Pulmonary artery endothelial cell (primary cell): ENCODE measurements at regions not wholly inside any gene's neighbourhood (a gene's known extent, or its start where the extent isn't known, plus 50 kb on each side); places are given as distances from the start of the nearest gene placed in this dataset.

Source experiments
- DNase-seq: peaks from one replicate; pipeline ENCODE4 v3.0.0-alpha.2; 2011; ENCODE audit warnings: low read depth, low spot score

- DNase-seq: no peak
These were observed 115.6 kb downstream of the IRS2 start for GRCh38 chr13:109670776-109671175.

GRCh38 chr13:109669956-109670355 lies 116.4 kb downstream of the IRS2 start:
- no peak for DNase-seq

- no peak for DNase-seq
These were observed 117.2 kb downstream of the IRS2 start for GRCh38 chr13:109669234-109669612.

GRCh38 chr13:109668433-109669233 lies 117.8 kb downstream of the IRS2 start:
- no peak for DNase-seq

- no peak for DNase-seq
These were observed 118.5 kb downstream of the IRS2 start for GRCh38 chr13:109667807-109668291.

- no peak for DNase-seq
These were observed 119.3 kb downstream of the IRS2 start for GRCh38 chr13:109667056-109667455.

GRCh38 chr13:109666656-109667055 lies 119.7 kb downstream of the IRS2 start:
- DNase-seq: no peak

GRCh38 chr13:109665781-109666249 lies 120.6 kb downstream of the IRS2 start:
- DNase-seq: no peak

GRCh38 chr13:109665240-109665639 lies 121.1 kb downstream of the IRS2 start:
- DNase-seq: no peak

- DNase-seq: no peak
These were observed 129.0 kb downstream of the IRS2 start for GRCh38 chr13:109657395-109657794.

- no peak for DNase-seq
These were observed 130.2 kb downstream of the IRS2 start for GRCh38 chr13:109656206-109656605.

GRCh38 chr13:109655611-109656010 lies 130.8 kb downstream of the IRS2 start:
- DNase-seq: no peak

- DNase-seq: no peak
These were observed 131.2 kb downstream of the IRS2 start for GRCh38 chr13:109655206-109655600.

- no peak for DNase-seq
These were observed 131.8 kb downstream of the IRS2 start for GRCh38 chr13:109654341-109655205.

GRCh38 chr13:109652531-109652930 lies 133.9 kb downstream of the IRS2 start:
- DNase-seq: no peak

- DNase-seq: no peak
These were observed 134.5 kb downstream of the IRS2 start for GRCh38 chr13:109651854-109652253.

- DNase-seq: no peak
These were observed 135.1 kb downstream of the IRS2 start for GRCh38 chr13:109651311-109651710.

- DNase-seq: no peak
These were observed 135.5 kb downstream of the IRS2 start for GRCh38 chr13:109650861-109651260.

GRCh38 chr13:109649713-109650112 lies 136.7 kb downstream of the IRS2 start:
- DNase-seq: no peak

- DNase-seq: no peak
These were observed 138.7 kb downstream of the IRS2 start for GRCh38 chr13:109647699-109648098.

- DNase-seq: no peak
These were observed 139.3 kb downstream of the IRS2 start for GRCh38 chr13:109647053-109647452.

GRCh38 chr13:109646423-109646822 lies 140.0 kb downstream of the IRS2 start:
- no peak for DNase-seq
